ENCODE measurements at regions not wholly inside any gene's neighbourhood (a gene's known extent, or its start where the extent isn't known, plus 50 kb on each side); places are given as distances from the start of the nearest gene placed in this dataset.
"Not testable (repeated sequence)": the region's sequence is repeated elsewhere in the genome, so short reads cannot be mapped to it uniquely, and the experiment has no call there.

- peak; percentile 1 to 27 for DNase-seq
Observed at GRCh38 chr5:106521701-106522100, 1149.0 kb downstream of the EFNA5 start.

GRCh38 chr5:106510321-106510720 lies 1160.4 kb downstream of the EFNA5 start:
- no peak for DNase-seq

- DNase-seq: no peak
Observed at GRCh38 chr5:106508894-106509293, 1161.8 kb downstream of the EFNA5 start.

GRCh38 chr5:106493910-106494309 lies 1176.8 kb downstream of the EFNA5 start:
- DNase-seq: no peak

GRCh38 chr5:106489004-106489403 lies 1181.7 kb downstream of the EFNA5 start:
- DNase-seq: no peak

- DNase-seq: no peak
Observed at GRCh38 chr5:106488407-106488806, 1182.3 kb downstream of the EFNA5 start.

- no peak for DNase-seq
Observed at GRCh38 chr5:106481374-106481773, 1189.4 kb downstream of the EFNA5 start.

- no peak for DNase-seq
Observed at GRCh38 chr5:106476630-106477029, 1194.1 kb downstream of the EFNA5 start.

- no peak for DNase-seq
Observed at GRCh38 chr5:106474066-106474465, 1196.7 kb downstream of the EFNA5 start.

GRCh38 chr5:106459541-106459940 lies 1211.2 kb downstream of the EFNA5 start:
- DNase-seq: no peak

- DNase-seq: peak; percentile 8 to 29
Observed at GRCh38 chr5:106454651-106455415, 1215.9 kb downstream of the EFNA5 start.

GRCh38 chr5:106454050-106454449 lies 1216.7 kb downstream of the EFNA5 start:
- DNase-seq: no peak

GRCh38 chr5:106451998-106452397 lies 1218.7 kb downstream of the EFNA5 start:
- DNase-seq: no peak

GRCh38 chr5:106443746-106444145 lies 1227.0 kb downstream of the EFNA5 start:
- no peak for DNase-seq

GRCh38 chr5:106435185-106435584 lies 1235.6 kb downstream of the EFNA5 start:
- DNase-seq: no peak

- DNase-seq: not testable (repeated sequence)
Observed at GRCh38 chr5:106430733-106431132, 1240.0 kb downstream of the EFNA5 start.

GRCh38 chr5:106423109-106423897 lies 1247.4 kb downstream of the EFNA5 start:
- no peak for DNase-seq

- DNase-seq: no peak
Observed at GRCh38 chr5:106420102-106420501, 1250.6 kb downstream of the EFNA5 start.

- no peak for DNase-seq
Observed at GRCh38 chr5:106418196-106418595, 1252.5 kb downstream of the EFNA5 start.

- no peak for DNase-seq
Observed at GRCh38 chr5:106417566-106417965, 1253.2 kb downstream of the EFNA5 start.

- no peak for DNase-seq
Observed at GRCh38 chr5:106417163-106417562, 1253.6 kb downstream of the EFNA5 start.

GRCh38 chr5:106415541-106415940 lies 1255.2 kb downstream of the EFNA5 start:
- no peak for DNase-seq

- no peak for DNase-seq
Observed at GRCh38 chr5:106414342-106414741, 1256.4 kb downstream of the EFNA5 start.

- DNase-seq: no peak
Observed at GRCh38 chr5:106412606-106413005, 1258.1 kb downstream of the EFNA5 start.

Measured in hippocampal formation (tissue), 2 donors.